AG04450 (cell line): ENCODE measurements at regions not wholly inside any gene's neighbourhood (a gene's known extent, or its start where the extent isn't known, plus 50 kb on each side); places are given as distances from the start of the nearest gene placed in this dataset.

ENCODE experiments used
- CTCF ChIA-PET: fragments of 300-600, 350-600 bp; formaldehyde crosslinking; extraction: SDS; loops from one replicate; lab custom pipeline; 2022; ENCODE audit warnings: antibody characterized with exemption, inconsistent platforms; lab: Charles Lee
- POLR2A ChIA-PET: fragments of 350-600 bp; formaldehyde crosslinking; extraction: SDS; loops from one replicate; lab custom pipeline; 2021; ENCODE audit warnings: antibody characterized with exemption, inconsistent platforms; lab: Yijun Ruan, JAX
- DNase-seq: peaks from one replicate; pipeline ENCODE4 v3.0.0-alpha.2; 2011; ENCODE audit warnings: low read depth, low spot score
- H3K27ac ChIP-seq: one replicate; pipeline ENCODE4 v1.5.1; 2012; ENCODE audit warnings: low read depth, low read length, control low read depth
- H3K27me3 ChIP-seq: one replicate; pipeline ENCODE4 v1.6.0; 2012; ENCODE audit warnings: low read length; ENCODE audit not compliant: control insufficient read depth, insufficient read depth
- H3K4me3 ChIP-seq: 2 replicates; pipeline ENCODE4 v1.5.1; 2011; ENCODE audit warnings: mild to moderate bottlenecking, low read depth, low read length, control low read depth
- H3K9me3 ChIP-seq: 2 replicates; pipeline ENCODE4 v1.5.1; 2012; ENCODE audit warnings: low read length; ENCODE audit not compliant: control insufficient read depth, insufficient read depth
- CTCF ChIP-seq: IDR thresholded peaks from 2 replicates; pipeline ENCODE4 v1.5.1; 2011; ENCODE audit warnings: low read depth, low read length, control low read depth, inconsistent platforms

GRCh38 chr20:12110274-12110673 is 192.6 kb downstream of the BTBD3 start:
- H3K27me3 ChIP-seq: no peaks in the 10 kb centered on the region
- no peak overlapping the region for H3K27ac ChIP-seq
- no peaks in the 10 kb centered on the region for H3K9me3 ChIP-seq
- ChIA-PET POLR2A (no interaction called here), CTCF (no interaction called here)
- H3K4me3 ChIP-seq: no peak overlapping the region
- TF ChIP-seq CTCF: no peak
- DNase-seq: no peak

GRCh38 chr20:12110711-12111110 is 193.0 kb downstream of the BTBD3 start:
- CTCF ChIA-PET: no interaction called here
- no peaks in the 10 kb centered on the region for H3K9me3 ChIP-seq
- no peak for TF ChIP-seq CTCF
- no peaks in the 10 kb centered on the region for H3K27me3 ChIP-seq
- no peak for DNase-seq
- H3K4me3 ChIP-seq: no peak overlapping the region
- POLR2A ChIA-PET: no interaction called here
- H3K27ac ChIP-seq: no peak overlapping the region

GRCh38 chr20:12111431-12112088 is 193.9 kb downstream of the BTBD3 start:
- TF ChIP-seq CTCF: no peak
- H3K9me3 ChIP-seq: no peaks in the 10 kb centered on the region
- DNase-seq: no peak
- no peak overlapping the region for H3K4me3 ChIP-seq
- H3K27ac ChIP-seq: no peak overlapping the region
- CTCF ChIA-PET: interaction anchor here (0.7 kb wide), 1 partner anchor 683 kb away, joined by 4 read pairs; no protein-coding TSS in a partner anchor
- POLR2A ChIA-PET: no interaction called here
- no peaks in the 10 kb centered on the region for H3K27me3 ChIP-seq

GRCh38 chr20:12112089-12112474 is 194.4 kb downstream of the BTBD3 start:
- no peak overlapping the region for H3K27ac ChIP-seq
- POLR2A ChIA-PET: no interaction called here
- DNase-seq: no peak
- H3K4me3 ChIP-seq: no peak overlapping the region
- H3K9me3 ChIP-seq: no peaks in the 10 kb centered on the region
- CTCF ChIA-PET: interaction anchor here (0.7 kb wide), 1 partner anchor 683 kb away, joined by 4 read pairs; no protein-coding TSS in a partner anchor
- no peak for TF ChIP-seq CTCF
- no peaks in the 10 kb centered on the region for H3K27me3 ChIP-seq

- CTCF ChIA-PET: no interaction called here
- POLR2A ChIA-PET: no interaction called here
Measured at GRCh38 chr20:12112665-12113064, 195.0 kb downstream of the BTBD3 start.

More at GRCh38 chr20:12112665-12113064, 195.0 kb downstream of the BTBD3 start:
- DNase-seq: no peak
- Histone ChIP-seq H3K27ac (no peak overlapping the region), H3K9me3 (no peaks in the 10 kb centered on the region), H3K4me3 (no peak overlapping the region), H3K27me3 (no peaks in the 10 kb centered on the region)
- TF ChIP-seq CTCF: no peak
